Fibroblast of skin of abdomen (primary cell): ENCODE measurements at regions not wholly inside any gene's neighbourhood (a gene's known extent, or its start where the extent isn't known, plus 50 kb on each side); places are given as distances from the start of the nearest gene placed in this dataset.
A peak's percentile ranks its signal among the peaks of the same experiment; 100 is the strongest.
"Not testable (repeated sequence)": the region's sequence is repeated elsewhere in the genome, so short reads cannot be mapped to it uniquely, and the experiment has no call there.

Experiments
- DNase-seq: peaks from one replicate; pipeline ENCODE4 v3.0.0-alpha.2; 2013

- DNase-seq = no peak
These were observed 335.3 kb downstream of the CNTNAP4 start for GRCh38 chr16:76612497-76612896.

DNA sequence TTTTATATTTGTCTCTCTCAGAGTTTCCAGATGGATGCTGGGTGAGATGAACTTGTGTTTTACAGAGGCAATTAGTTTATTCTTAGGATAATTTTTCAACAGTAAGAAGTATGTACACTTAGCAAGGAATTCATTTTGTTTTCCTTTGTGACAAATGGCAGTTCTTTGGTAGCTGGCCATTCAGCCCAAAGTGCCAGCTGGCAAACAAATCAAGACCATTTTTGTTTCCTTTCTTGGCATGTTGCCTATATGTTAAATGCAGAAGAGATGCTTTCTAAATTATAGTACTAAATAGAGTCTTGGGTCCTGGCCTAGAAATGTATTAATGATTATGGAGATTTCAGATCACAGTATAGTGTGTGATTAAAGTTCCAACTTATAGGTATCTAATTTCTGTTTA is 337.1 kb downstream of the CNTNAP4 start:
- no peak for DNase-seq

GRCh38 chr16:76622876-76623275 is 345.7 kb downstream of the CNTNAP4 start:
- DNase-seq = no peak

DNA sequence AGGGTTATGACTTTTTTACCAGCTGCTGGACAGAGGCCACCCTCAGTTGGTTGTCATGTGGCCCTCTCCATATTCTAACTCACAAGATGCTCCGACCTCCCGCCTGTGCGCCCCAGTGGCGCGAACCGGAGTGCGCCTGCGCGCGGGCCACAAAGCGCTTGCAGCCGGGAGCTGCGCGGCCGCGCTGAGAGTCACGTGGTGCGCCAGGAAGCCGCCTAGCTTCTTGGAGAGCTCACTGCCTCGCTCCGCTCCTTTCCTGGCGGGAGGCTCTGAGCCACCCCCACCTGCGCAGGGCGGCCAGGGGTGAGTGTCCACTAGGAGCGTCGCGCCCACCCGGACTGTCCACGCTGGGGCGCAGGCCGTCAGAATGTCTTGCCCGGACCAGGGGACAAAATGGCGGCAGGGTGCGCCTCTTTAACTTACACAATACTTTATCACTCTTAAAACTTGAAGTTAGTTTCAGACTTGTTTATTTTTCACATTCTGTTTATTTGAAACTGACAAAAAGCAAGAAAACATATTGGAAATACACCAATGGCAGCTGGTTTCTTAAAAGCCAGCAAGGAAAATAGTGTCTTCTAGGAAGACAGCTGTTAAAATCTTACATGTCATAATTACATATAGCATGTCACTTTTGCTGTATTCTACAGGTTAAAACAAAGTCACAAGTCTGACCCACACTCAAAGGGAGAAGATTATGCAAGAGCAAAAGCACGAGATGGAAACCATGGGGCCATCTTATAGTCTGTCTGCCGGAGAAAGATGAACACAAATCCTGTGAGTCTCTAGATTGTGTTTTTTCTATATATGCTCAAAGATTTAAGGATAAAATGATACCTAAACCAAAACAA is 357.9 kb downstream of the CNTNAP4 start:
- no peak for DNase-seq

GRCh38 chr16:76639685-76640289 is 362.6 kb downstream of the CNTNAP4 start:
- DNase-seq = peak; percentile 10

- DNase-seq = no peak
These were observed 373.4 kb downstream of the CNTNAP4 start for GRCh38 chr16:76650582-76650981.

DNA sequence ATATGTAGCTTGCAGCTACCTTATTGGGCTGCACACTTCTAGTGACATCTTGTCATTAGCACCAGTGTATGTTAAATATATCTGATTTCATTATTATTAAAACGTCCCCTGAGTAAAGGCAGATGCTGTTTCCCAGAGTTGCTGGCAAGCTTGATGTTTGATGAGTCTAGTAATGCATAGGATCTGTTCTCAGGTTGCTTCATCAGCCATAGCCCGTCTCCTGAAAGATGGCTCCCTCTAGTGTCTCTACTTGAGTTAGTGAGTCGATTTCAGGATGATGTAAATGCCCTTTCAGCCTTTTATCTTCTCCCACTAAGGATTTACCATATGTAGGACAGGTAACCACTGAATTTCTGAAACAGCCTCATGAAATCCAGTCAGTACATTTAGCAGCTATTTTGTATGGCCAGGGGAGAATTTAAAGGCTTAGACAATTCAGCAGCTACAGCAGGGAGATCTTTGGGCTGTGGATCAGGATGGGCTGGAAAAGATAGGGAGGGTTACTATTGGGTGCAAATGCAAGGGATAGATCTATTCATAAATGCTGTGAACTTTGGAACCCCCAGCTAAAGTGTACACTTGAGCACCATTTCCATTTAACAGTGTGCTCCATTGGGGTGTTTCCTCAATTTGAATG is 376.3 kb downstream of the CNTNAP4 start:
- DNase-seq = peak; percentile 49

- no peak for DNase-seq
These were observed 377.1 kb downstream of the CNTNAP4 start for GRCh38 chr16:76654088-76654820.

- DNase-seq = no peak
These were observed 379.8 kb downstream of the CNTNAP4 start for GRCh38 chr16:76656994-76657393.

DNA sequence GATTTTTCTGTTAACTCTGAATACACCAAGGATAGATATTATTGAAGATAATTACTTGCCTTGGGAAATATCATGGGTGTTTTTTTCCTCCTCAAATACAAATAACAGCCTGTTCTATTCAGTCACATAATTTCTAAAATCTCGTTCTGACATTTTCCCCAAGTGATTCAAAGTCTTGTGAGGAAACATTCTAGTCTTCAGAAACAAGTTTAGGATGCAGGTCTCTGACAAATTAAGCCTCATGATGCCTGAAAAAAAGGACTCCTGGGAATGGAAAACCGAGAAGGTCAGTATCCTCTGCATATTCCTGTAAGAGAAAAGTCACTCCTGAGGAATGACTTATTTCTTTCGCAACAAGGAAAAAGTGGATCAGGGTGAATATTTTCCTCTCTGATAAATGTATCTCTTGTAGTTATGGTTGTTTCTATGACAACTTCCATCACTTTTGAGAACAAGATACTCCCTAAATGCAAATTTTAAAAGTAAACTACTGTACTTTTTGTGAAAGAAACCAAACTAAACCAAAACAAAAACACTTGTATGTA is 384.6 kb downstream of the CNTNAP4 start:
- no peak for DNase-seq

- no peak for DNase-seq
These were observed 388.5 kb downstream of the CNTNAP4 start for GRCh38 chr16:76665571-76666275.

GRCh38 chr16:76668207-76668725 is 391.1 kb downstream of the CNTNAP4 start:
- no peak for DNase-seq

GRCh38 chr16:76669288-76669687 is 392.1 kb downstream of the CNTNAP4 start:
- DNase-seq = no peak

- no peak for DNase-seq
These were observed 393.1 kb downstream of the CNTNAP4 start for GRCh38 chr16:76670125-76670857.

GRCh38 chr16:76676356-76676755 is 399.2 kb downstream of the CNTNAP4 start:
- DNase-seq = no peak

GRCh38 chr16:76681296-76681695 is 404.1 kb downstream of the CNTNAP4 start:
- no peak for DNase-seq

DNA sequence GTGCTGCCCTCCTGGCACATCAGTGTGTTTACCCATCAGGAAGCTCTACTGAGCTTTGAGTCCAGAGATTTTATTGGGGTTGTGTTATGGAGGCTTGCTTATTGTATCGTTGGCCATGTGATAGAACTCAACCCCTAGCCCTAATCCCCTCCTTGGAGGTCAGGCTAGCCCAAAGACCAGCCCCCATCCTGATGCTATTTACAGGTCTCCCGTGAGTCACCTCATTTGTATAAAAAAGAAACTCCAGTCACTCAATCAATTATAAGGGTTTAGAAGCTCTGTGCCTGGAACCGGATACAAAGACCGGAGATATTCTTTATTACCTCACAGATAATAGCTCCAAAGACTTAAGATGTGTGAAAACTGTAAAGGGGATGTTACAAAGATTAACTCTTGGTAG is 405.9 kb downstream of the CNTNAP4 start:
- no peak for DNase-seq

DNA sequence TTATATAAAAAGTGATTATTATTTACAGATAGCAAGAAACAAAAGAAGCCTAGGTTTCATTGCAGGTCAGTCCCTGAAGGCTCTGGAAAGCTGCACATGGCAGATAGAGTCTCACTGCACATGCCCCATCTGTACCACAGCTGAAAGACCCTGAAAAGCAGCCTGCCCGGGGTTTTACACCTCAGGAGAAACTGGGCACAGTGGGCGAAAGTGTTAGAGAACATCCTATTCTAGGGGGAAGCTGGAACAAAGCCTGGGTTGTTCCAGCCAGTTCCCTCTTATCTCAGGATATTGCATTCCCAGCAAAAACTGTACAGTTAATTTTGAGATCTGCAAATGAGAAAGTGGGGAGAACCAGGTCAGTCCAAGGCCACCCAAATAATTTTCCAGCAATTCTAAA is 419.7 kb downstream of the CNTNAP4 start:
- DNase-seq = no peak

GRCh38 chr16:76705892-76706291 is 428.7 kb downstream of the CNTNAP4 start:
- no peak for DNase-seq

- no peak for DNase-seq
These were observed 436.0 kb downstream of the CNTNAP4 start for GRCh38 chr16:76713191-76713590.

- not testable (repeated sequence) for DNase-seq
These were observed 439.1 kb downstream of the CNTNAP4 start for GRCh38 chr16:76716251-76716650.
